ENCODE measurements at regions not wholly inside any gene's neighbourhood (a gene's known extent, or its start where the extent isn't known, plus 50 kb on each side); places are given as distances from the start of the nearest gene placed in this dataset.

DNA sequence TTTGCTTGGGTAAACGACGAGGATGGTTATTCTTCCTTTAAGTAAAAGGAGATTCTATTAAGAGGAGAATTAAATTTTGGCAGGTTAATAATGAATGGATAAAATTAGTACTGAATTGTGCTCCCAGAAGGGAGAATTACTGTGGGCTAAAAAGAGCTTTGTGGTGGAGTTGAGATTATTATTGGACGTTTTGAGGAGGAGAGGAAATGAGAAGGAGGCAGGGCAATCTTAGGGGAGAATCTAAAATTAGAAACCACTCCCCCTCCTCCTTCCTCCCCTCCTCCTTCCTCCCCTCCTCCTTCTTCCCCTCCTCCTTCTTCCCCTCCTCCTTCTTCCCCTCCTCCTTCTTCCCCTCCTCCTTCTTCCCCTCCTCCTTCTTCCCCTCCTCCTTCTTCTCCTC, 331.8 kb downstream of the PRL start:
- no peak for DNase-seq (ENCODE audit: low read depth)

- DNase-seq (ENCODE audit: low read depth): no peak
Observed at GRCh38 chr6:21965953-21966539, 330.8 kb downstream of the PRL start.

DNA sequence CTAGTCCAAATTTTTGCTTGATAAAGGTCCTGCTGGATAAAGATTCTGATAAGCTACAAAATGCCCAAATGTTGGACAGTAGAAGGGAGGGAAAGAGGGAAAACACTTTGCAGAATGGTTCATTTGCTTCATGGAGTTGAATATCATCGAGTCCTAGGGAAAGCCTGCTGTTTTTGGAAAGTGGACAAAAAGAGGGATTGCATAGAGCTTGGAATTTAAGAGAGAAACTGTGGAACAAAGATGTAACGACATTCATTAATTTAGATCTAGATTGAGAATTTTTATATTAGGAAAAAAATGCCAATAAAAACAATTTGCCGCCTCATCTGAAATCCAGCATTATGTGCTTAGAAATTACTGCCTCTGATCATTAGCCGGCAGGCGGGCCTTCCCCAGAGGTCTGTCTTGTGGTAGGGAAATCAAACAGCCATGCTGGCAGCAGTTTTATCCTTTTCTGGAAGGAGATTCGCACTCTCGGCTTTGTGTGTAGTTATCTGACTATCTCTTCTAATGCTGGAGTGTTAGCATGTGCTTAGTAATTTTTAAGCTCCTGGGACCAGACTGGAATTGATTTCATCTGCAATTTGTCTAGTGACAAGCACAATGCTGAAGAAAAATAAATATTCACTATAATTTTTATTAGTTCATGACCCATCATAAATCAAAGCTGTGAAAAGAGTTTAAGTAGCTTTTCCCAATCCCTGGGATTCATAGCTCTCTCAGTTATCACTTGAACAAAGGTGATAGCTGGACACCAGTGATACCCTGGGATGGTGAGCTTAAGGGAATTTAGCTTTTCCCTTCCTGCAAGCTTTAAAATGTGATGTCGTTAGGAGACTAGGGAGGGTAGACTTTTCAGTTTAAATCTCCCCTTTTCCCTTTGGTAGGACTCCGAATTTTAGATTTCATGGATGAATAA, 329.5 kb downstream of the PRL start:
- no peak for DNase-seq (ENCODE audit: low read depth)

GRCh38 chr6:21968411-21968810, 328.4 kb downstream of the PRL start:
- DNase-seq (ENCODE audit: low read depth): no peak

GRCh38 chr6:21969192-21969591, 327.6 kb downstream of the PRL start:
- DNase-seq (ENCODE audit: low read depth): no peak

GRCh38 chr6:21970569-21971300, 326.1 kb downstream of the PRL start:
- no peak for DNase-seq (ENCODE audit: low read depth)

DNA sequence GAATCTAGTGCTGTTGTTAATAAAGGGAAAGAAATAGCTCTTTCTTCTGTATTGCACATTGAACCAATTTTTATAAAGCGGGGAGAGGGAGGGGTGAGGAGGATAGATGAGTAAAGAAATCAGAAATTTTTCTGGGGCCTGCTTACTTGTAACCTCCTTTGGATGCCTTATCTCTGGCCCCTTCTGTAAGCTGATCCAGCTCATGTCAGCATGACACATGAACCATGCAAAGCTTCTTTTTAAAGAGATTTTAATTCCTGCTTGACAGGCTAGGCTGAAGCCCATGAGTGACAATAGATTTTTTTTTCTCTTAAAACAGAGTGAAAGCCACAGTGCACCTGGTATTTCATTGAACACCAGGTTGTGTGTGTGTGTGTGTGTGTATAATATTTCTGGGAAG, 325.3 kb downstream of the PRL start:
- no peak for DNase-seq (ENCODE audit: low read depth)

DNA sequence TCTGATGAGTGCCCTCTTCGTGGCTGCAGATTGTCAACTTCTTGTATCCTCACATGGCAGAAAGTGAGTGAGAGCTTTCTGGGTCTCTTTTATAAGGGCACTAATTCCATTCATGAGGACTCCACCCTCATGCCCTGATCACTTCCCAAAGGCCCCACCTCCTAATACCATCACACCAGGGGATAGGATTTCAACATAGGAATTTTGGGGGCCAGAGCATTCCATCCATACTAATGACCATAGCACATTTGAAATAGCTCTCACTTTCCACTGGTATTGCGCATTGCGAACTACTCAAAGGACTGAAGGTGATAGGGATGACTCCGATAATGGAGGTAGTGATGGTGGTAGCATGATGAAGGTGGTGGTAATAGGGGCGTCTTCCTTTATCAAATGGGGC, 324.3 kb downstream of the PRL start:
- DNase-seq (ENCODE audit: low read depth): no peak

DNA sequence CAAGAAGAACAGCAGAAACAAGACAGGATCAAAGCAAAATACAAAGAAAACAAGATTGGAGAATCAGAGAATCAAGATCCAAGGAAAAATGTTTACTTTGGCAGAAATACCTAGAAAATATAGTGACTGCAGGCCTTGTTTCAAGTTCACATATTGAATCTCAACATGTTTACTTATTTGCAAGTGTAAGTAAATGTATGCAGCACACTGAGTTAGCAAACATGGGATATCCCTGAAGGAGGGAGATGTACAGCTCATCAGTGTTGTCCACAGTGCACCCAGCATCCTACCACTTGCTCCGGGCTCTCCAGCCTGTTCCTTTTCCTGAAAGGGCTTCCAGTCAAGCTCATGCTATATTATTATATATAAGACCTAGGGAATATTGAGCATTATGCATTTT, 319.5 kb downstream of the PRL start:
- no peak for DNase-seq (ENCODE audit: low read depth)

GRCh38 chr6:21981235-21981833, 315.5 kb downstream of the PRL start:
- DNase-seq (ENCODE audit: low read depth): no peak

- no peak for DNase-seq (ENCODE audit: low read depth)
Observed at GRCh38 chr6:21984135-21984534, 312.7 kb downstream of the PRL start.

DNA sequence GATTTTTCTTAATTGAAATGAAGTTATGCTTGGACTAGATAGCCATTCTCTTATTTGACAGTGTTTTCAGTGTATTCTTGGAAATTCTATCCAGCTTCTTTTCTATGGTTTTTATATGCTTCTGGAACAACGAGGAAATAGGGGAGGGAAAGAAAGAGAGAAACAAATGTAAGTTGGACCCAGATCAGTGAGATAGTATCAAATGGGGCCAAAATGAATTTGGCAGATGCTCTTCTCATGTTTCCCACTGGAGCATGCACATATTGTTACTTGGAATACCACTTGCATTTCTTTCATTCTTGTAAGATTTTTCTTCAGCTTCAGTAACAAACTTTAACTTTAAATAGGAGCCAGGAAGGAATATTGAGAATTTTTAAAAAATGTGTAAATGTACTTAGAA, 312.3 kb downstream of the PRL start:
- no peak for DNase-seq (ENCODE audit: low read depth)

DNA sequence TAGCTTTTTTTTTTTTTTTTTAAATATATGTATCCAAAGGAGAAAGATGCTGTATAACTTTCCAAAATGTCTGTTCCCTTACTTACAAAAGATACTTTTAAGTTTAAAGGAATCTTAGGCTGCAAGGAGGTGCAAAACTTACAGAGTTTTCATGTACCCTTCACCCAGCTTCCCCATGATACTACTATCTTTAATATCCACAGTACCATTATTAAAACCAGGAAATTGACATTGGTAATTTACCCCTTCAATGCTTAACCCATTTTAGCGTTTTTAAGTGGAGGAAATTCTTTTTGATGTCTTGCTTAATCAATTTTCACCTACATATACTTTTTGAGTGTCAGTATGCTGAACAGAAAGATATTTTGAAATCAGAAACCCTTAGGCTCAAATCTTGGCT, 310.9 kb downstream of the PRL start:
- no peak for DNase-seq (ENCODE audit: low read depth)

DNA sequence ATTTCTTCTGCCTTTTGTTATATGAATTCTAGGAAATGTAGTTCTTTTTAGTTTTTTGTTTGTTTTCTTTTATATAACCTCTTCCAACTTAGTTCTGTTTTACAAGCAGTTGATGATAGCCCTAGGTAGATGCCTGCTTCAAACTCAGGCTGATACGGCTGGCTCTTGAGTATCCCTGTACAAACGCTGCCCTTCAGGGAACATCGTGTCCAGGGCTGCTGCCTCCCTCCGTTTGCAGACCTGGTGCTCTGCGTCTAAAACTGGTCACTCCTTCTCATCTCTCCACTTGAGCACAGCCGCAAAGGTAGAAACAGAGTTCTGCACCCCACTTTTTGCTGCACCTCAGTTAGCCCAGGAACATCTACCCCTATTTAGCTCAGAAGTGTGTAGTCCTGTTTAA, 310.1 kb downstream of the PRL start:
- DNase-seq (ENCODE audit: low read depth): no peak

DNA sequence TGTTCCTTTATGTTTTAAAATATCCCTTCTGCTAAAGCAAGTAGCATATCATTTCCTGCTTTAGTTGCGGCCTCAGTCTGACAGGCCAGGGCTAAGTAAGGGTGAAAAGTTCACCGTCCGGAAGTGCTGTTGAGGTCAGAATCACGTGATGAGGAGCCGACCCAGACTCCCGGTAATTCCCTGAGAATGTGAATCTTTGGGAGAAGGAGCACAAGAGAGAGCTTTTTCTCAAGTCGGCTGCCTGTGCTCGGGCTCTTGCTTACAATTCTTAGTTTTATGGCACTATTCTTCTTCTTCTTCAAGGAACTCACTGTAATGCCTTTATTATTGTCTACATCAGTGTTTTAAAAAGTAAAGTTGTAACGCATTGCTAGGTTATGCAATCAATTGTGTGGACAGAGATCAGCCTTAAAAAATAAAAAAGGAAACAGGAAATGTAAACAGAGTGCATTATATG, 309.3 kb downstream of the PRL start:
- DNase-seq (ENCODE audit: low read depth): peak; percentile 96

GRCh38 chr6:21990577-21990976, 306.3 kb downstream of the PRL start:
- no peak for DNase-seq (ENCODE audit: low read depth)

DNA sequence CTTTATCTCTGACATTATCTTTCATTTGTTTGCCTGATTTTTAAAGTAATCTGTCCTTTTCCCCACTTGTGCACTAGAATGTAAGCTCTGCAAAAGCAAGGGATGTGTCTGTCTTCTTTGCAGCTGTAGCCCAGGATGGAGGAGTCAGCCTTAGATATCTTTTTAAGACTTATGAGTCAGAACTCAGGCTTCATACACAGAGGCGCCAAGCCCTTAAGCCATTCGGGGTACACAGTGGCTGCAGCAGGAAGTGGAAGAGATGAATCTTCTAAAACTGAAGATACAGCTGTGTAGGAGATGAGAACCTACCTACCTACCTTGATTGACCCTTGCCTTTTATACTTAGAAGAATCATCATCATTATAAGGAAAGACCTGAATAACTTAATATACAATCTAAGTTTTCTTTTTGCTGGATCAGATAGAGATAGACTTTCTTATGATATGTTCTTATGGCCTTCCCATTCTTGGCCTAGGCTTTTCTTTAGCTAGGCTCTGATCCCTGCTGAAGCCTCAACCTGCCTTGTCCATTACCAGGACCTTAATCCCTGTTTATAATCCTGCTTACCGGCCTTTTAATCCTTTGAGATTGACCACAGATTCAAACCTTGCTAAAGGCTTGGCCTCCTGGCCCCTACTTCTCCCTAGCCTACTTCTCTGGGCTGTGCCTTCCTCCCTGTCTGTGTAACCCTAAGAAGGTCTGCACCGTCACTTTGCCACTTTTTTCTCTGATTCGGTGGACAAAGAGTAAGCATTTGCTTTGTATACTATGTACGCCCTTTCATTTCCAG, 304.5 kb downstream of the PRL start:
- DNase-seq (ENCODE audit: low read depth): peak; percentile 68

GRCh38 chr6:21993841-21994240, 303.0 kb downstream of the PRL start:
- no peak for DNase-seq (ENCODE audit: low read depth)

GRCh38 chr6:21994821-21995220, 302.0 kb downstream of the PRL start:
- DNase-seq (ENCODE audit: low read depth): no peak

DNA sequence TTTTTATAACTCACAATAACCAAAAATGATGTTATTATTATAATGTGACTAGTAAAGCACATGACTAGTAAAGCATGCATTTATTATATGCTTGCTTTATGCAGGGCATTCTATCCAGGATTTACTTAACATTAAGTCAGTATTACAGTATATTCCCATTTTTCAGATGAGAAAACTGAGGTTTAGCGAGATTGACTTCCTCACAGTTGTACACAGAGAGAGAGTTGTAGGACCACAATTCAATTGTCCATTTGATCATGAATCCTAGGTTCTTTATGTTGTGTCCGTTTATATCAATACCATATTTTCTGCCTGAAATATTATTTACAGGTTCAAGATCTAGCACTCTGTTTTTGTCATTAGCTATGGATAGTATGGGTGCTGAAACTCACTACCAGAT, 301.5 kb downstream of the PRL start:
- DNase-seq (ENCODE audit: low read depth): no peak

DNA sequence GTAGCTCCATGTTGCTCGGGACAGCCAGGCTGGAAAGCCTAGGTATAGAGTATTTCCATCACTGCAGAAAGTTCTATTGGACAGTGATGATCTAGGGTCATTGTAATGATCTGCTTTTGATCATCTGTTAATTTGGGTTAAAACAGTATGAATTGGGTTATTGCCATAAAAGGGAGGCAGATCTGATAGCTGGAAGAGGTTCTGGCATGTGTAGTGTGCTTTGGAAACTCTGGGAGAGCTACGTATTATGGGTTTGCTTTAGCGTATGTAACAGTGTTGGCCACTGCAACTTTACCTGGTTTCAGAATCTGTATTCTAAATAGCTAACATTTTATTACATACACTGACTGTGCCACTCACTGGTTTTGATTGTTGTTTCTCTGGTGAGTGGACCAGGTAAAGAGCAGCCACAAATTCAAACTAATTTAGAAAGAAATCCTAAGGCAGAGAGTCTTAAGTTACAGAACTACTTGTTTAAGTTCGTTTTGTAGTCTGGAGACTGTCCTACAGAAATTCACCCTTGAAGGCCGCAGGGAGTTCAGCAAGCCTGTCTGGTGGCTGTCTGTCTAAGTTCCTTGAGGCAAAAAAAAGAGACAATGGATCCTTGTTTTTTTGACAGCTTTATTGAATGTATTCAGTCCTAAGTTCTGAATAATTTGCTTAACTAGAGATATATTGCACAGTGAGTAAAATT, 300.3 kb downstream of the PRL start:
- DNase-seq (ENCODE audit: low read depth): no peak

Data from non-pigmented ciliary epithelial cell (primary cell).